ENCODE measurements at regions not wholly inside any gene's neighbourhood (a gene's known extent, or its start where the extent isn't known, plus 50 kb on each side); places are given as distances from the start of the nearest gene placed in this dataset.

DNA sequence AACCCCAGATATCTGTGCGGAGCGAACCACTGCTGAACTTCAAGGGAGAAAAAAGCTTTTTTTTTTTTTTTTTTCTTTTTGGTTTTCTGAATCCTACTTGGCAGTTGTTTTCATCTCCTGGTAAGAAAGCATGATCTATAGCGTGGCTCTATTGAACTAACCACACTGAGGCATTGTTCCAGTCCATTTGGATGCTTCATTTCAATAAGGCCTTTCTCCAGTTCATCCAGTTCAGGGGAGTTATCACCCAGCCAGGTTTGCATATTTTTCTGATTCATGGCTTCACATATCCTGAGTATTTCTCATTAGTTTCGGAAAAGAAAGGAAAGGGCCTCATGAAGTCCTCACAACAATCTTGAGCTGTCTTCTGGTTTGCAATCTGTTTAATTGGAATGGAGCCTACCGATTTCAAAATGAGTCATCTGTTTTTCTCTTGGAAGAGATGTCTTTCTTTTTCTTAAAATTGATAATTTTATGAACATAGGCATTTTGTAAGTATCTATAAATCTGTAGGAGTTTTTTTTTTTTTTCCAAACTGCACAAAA, 93.1 kb upstream of the STEAP4 start:
- no peak for TF ChIP-seq FOXM1 (IDR thresholded peaks at IDR 0.05; ENCODE audit: borderline replicate concordance, low read depth)
- no peak for TF ChIP-seq ZBTB7A (IDR thresholded peaks at IDR 0.05; ENCODE audit: low read depth)
- TF ChIP-seq, protein P1, sequence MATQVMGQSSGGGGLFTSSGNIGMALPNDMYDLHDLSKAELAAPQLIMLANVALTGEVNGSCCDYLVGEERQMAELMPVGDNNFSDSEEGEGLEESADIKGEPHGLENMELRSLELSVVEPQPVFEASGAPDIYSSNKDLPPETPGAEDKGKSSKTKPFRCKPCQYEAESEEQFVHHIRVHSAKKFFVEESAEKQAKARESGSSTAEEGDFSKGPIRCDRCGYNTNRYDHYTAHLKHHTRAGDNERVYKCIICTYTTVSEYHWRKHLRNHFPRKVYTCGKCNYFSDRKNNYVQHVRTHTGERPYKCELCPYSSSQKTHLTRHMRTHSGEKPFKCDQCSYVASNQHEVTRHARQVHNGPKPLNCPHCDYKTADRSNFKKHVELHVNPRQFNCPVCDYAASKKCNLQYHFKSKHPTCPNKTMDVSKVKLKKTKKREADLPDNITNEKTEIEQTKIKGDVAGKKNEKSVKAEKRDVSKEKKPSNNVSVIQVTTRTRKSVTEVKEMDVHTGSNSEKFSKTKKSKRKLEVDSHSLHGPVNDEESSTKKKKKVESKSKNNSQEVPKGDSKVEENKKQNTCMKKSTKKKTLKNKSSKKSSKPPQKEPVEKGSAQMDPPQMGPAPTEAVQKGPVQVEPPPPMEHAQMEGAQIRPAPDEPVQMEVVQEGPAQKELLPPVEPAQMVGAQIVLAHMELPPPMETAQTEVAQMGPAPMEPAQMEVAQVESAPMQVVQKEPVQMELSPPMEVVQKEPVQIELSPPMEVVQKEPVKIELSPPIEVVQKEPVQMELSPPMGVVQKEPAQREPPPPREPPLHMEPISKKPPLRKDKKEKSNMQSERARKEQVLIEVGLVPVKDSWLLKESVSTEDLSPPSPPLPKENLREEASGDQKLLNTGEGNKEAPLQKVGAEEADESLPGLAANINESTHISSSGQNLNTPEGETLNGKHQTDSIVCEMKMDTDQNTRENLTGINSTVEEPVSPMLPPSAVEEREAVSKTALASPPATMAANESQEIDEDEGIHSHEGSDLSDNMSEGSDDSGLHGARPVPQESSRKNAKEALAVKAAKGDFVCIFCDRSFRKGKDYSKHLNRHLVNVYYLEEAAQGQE (IDR thresholded peaks at IDR 0.05; ENCODE audit: low read depth): no peak
- no peak for TF ChIP-seq RAD21 (IDR thresholded peaks at IDR 0.05; ENCODE audit: low read depth)

DNA sequence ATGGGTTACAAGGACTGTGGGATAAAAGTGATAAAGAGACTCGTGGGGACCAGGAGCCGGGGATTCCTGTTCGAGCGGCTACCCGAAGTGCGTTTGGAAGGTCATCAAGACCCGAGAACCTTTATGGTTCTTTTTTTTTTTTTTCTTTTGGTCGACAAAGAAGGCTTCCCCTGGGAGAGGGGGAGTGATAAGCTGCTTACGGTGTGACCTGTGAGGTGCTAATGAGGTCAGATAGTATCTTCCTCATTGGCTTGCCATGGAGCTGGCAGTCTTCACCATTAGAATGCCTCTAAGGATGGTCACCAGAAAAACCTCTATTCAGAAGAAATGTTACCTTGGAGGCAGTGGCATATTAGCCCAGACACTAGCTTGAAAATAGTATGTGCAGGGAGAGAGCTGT, 92.3 kb upstream of the STEAP4 start:
- TF ChIP-seq TAF1 (IDR thresholded peaks at IDR 0.05; ENCODE audit: low read depth): no peak
- TF ChIP-seq TCF12 (IDR thresholded peaks at IDR 0.05; ENCODE audit: low read depth): no peak

DNA sequence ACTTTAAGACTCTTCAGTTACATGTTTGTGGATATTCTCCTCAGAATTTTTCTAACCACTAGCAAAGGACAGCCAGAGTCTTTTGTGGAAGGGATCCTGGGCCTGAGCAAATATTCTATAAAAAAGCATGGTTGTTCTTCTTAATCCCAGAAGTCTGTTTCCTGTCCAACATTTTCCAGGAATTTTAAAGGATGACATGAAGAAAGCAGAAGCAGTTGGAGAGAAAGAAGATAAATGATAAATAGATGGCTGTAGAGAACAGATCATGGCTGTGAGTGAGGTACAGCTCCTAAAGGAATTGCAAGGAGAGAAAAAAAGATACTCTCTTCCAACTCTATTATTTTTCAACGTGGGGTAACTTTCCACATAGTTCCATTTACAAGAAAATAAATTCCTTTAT, 91.8 kb upstream of the STEAP4 start:
- TF ChIP-seq USF1 (IDR thresholded peaks at IDR 0.05): no peak

GRCh38 chr7:88396948-88397322, 90.2 kb upstream of the STEAP4 start:
- no peak for TF ChIP-seq CEBPB (IDR thresholded peaks at IDR 0.05)
- TF ChIP-seq RAD21 (IDR thresholded peaks at IDR 0.05; ENCODE audit: low read depth): no peak
- TF ChIP-seq, protein P1 (IDR thresholded peaks at IDR 0.05; ENCODE audit: low read depth): no peak
- no peak for TF ChIP-seq EGR1 (IDR thresholded peaks at IDR 0.05)
- no peak for TF ChIP-seq TAF1 (IDR thresholded peaks at IDR 0.05; ENCODE audit: low read depth)
- TF ChIP-seq EP300 (IDR thresholded peaks at IDR 0.05; ENCODE audit: borderline replicate concordance): no peak
- TF ChIP-seq USF1 (IDR thresholded peaks at IDR 0.05): no peak

GRCh38 chr7:88396295-88396947, 89.7 kb upstream of the STEAP4 start:
- TF ChIP-seq ZBTB7A (IDR thresholded peaks at IDR 0.05; ENCODE audit: low read depth) (no peak), RAD21 (IDR thresholded peaks at IDR 0.05; ENCODE audit: low read depth) (no peak), FOXM1 (IDR thresholded peaks at IDR 0.05; ENCODE audit: borderline replicate concordance, low read depth) (no peak), TEAD4 (IDR thresholded peaks at IDR 0.05) (no peak), TCF12 (IDR thresholded peaks at IDR 0.05; ENCODE audit: low read depth) (no peak), CEBPB (IDR thresholded peaks at IDR 0.05) (no peak), NFIC (IDR thresholded peaks at IDR 0.05) (no peak), CREB1 (IDR thresholded peaks at IDR 0.05; ENCODE audit: low read depth) (no peak), USF1 (IDR thresholded peaks at IDR 0.05) (no peak), TAF1 (IDR thresholded peaks at IDR 0.05; ENCODE audit: low read depth) (no peak), YY1 (IDR thresholded peaks at IDR 0.05; ENCODE audit: low read depth) (no peak), EGR1 (IDR thresholded peaks at IDR 0.05) (no peak), EP300 (IDR thresholded peaks at IDR 0.05; ENCODE audit: borderline replicate concordance) (no peak), MAX (IDR thresholded peaks at IDR 0.05) (no peak)
- TF ChIP-seq, protein P1 (IDR thresholded peaks at IDR 0.05; ENCODE audit: low read depth): no peak
